Neural progenitor cell (in vitro differentiated cells): ENCODE measurements at regions not wholly inside any gene's neighbourhood (a gene's known extent, or its start where the extent isn't known, plus 50 kb on each side); places are given as distances from the start of the nearest gene placed in this dataset.

Source experiments
- EZH2 ChIP-seq: fragments of 200-600 bp; sonication (generic); IDR thresholded peaks from 2 replicates; pipeline ENCODE4 v1.6.1; 2017; ENCODE audit warnings: antibody characterized with exemption, mild to moderate bottlenecking, moderate library complexity
- EZH2phosphoT487 ChIP-seq: fragments of 200-600 bp; sonication (generic); IDR thresholded peaks from 2 replicates; pipeline ENCODE4 v1.6.1; 2017; ENCODE audit warnings: antibody characterized with exemption
- TF ChIP-seq, protein P1 (sequence below): fragments of 200-600 bp; sonication (generic); IDR thresholded peaks from 2 replicates; pipeline ENCODE4 v1.5.1; 2017; ENCODE audit warnings: antibody characterized with exemption, mild to moderate bottlenecking

DNA sequence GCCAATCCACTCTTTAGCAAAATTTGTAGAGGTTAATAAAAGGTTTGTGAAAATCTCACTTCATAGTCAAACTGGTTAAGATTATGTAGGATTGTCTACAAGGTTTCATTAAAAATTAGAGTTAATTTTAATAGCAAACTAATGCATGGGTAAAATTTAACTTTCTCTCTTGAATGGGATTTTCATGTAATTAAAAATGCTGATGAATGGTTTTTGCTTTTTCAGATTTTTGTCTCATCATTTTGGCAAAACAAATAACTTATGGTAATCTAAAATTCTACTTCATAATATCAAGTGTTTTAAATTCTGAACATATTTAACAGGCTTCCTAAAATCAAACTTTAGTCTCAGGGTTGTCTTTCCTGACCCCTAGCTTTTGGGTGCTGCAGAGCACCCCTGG lies 113.8 kb upstream of the FAM174A start:
- TF ChIP-seq, protein P1, sequence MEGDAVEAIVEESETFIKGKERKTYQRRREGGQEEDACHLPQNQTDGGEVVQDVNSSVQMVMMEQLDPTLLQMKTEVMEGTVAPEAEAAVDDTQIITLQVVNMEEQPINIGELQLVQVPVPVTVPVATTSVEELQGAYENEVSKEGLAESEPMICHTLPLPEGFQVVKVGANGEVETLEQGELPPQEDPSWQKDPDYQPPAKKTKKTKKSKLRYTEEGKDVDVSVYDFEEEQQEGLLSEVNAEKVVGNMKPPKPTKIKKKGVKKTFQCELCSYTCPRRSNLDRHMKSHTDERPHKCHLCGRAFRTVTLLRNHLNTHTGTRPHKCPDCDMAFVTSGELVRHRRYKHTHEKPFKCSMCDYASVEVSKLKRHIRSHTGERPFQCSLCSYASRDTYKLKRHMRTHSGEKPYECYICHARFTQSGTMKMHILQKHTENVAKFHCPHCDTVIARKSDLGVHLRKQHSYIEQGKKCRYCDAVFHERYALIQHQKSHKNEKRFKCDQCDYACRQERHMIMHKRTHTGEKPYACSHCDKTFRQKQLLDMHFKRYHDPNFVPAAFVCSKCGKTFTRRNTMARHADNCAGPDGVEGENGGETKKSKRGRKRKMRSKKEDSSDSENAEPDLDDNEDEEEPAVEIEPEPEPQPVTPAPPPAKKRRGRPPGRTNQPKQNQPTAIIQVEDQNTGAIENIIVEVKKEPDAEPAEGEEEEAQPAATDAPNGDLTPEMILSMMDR, result no peak
- TF ChIP-seq EZH2phosphoT487, result no peak
- TF ChIP-seq EZH2, result no peak
